GM18858 (cell line): ENCODE measurements at regions not wholly inside any gene's neighbourhood (a gene's known extent, or its start where the extent isn't known, plus 50 kb on each side); places are given as distances from the start of the nearest gene placed in this dataset.

Source experiments
- ATAC-seq: cut with Tn5 transposase; IDR thresholded peaks from one replicate; pipeline ENCODE4 v1.9.1; 2021; ENCODE audit not compliant: unreplicated experiment

GRCh38 chr1:232452117-232452516 is 177.8 kb downstream of the SIPA1L2 start:
- ATAC-seq, result no peak

GRCh38 chr1:232451506-232451905 is 178.4 kb downstream of the SIPA1L2 start:
- no peak for ATAC-seq

- ATAC-seq, result no peak
Measured at GRCh38 chr1:232450615-232451014, 179.3 kb downstream of the SIPA1L2 start.

- no peak for ATAC-seq
Measured at GRCh38 chr1:232447125-232447524, 182.8 kb downstream of the SIPA1L2 start.

- ATAC-seq, result no peak
Measured at GRCh38 chr1:232445361-232446106, 184.4 kb downstream of the SIPA1L2 start.

GRCh38 chr1:232443372-232443771 is 186.6 kb downstream of the SIPA1L2 start:
- ATAC-seq, result no peak

- no peak for ATAC-seq
Measured at GRCh38 chr1:232441036-232441411, 188.9 kb downstream of the SIPA1L2 start.

GRCh38 chr1:232440325-232441035 is 189.5 kb downstream of the SIPA1L2 start:
- peak; percentile 57 for ATAC-seq

- ATAC-seq, result no peak
Measured at GRCh38 chr1:232439011-232439410, 190.9 kb downstream of the SIPA1L2 start.

GRCh38 chr1:232438476-232438875 is 191.5 kb downstream of the SIPA1L2 start:
- no peak for ATAC-seq

- ATAC-seq, result no peak
Measured at GRCh38 chr1:232437510-232437909, 192.4 kb downstream of the SIPA1L2 start.

- no peak for ATAC-seq
Measured at GRCh38 chr1:232435729-232436128, 194.2 kb downstream of the SIPA1L2 start.

GRCh38 chr1:232432313-232432712 is 197.6 kb downstream of the SIPA1L2 start:
- no peak for ATAC-seq

- ATAC-seq, result no peak
Measured at GRCh38 chr1:232431748-232432147, 198.2 kb downstream of the SIPA1L2 start.

GRCh38 chr1:232431326-232431725 is 198.6 kb downstream of the SIPA1L2 start:
- no peak for ATAC-seq

- ATAC-seq, result no peak
Measured at GRCh38 chr1:232430467-232430866, 199.5 kb downstream of the SIPA1L2 start.

GRCh38 chr1:232428786-232429530 is 201.0 kb downstream of the SIPA1L2 start:
- no peak for ATAC-seq

- no peak for ATAC-seq
Measured at GRCh38 chr1:232428036-232428645, 201.8 kb downstream of the SIPA1L2 start.

- ATAC-seq, result no peak
Measured at GRCh38 chr1:232426801-232427200, 203.1 kb downstream of the SIPA1L2 start.

- ATAC-seq, result no peak
Measured at GRCh38 chr1:232425421-232425820, 204.5 kb downstream of the SIPA1L2 start.

- ATAC-seq, result no peak
Measured at GRCh38 chr1:232423591-232423990, 206.3 kb downstream of the SIPA1L2 start.
